ENCODE measurements at regions not wholly inside any gene's neighbourhood (a gene's known extent, or its start where the extent isn't known, plus 50 kb on each side); places are given as distances from the start of the nearest gene placed in this dataset.

- Mint-ChIP-seq H3K27me3 (ENCODE audit: unreplicated experiment) (no peaks in the 10 kb centered on the region), H3K36me3 (ENCODE audit: unreplicated experiment) (no peaks in the 10 kb centered on the region), H3K9me3 (ENCODE audit: unreplicated experiment) (peaks cover 8% of the 10 kb centered on the region), H3K4me3 (ENCODE audit: unreplicated experiment) (no peak overlapping the region), H3K4me1 (ENCODE audit: unreplicated experiment) (peaks cover 5% of the 10 kb centered on the region), H3K27ac (ENCODE audit: unreplicated experiment) (no peak overlapping the region)
- no peak for DNase-seq (ENCODE audit: extremely low spot score, unreplicated experiment)
- TF ChIP-seq, protein P1, sequence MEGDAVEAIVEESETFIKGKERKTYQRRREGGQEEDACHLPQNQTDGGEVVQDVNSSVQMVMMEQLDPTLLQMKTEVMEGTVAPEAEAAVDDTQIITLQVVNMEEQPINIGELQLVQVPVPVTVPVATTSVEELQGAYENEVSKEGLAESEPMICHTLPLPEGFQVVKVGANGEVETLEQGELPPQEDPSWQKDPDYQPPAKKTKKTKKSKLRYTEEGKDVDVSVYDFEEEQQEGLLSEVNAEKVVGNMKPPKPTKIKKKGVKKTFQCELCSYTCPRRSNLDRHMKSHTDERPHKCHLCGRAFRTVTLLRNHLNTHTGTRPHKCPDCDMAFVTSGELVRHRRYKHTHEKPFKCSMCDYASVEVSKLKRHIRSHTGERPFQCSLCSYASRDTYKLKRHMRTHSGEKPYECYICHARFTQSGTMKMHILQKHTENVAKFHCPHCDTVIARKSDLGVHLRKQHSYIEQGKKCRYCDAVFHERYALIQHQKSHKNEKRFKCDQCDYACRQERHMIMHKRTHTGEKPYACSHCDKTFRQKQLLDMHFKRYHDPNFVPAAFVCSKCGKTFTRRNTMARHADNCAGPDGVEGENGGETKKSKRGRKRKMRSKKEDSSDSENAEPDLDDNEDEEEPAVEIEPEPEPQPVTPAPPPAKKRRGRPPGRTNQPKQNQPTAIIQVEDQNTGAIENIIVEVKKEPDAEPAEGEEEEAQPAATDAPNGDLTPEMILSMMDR (IDR thresholded peaks at IDR 0.05), result no peak
Observed at GRCh38 chr5:98721231-98721928, 52.1 kb upstream of the RGMB start.

GRCh38 chr5:98722188-98722587 lies 51.3 kb upstream of the RGMB start:
- H3K36me3 Mint-ChIP-seq (ENCODE audit: unreplicated experiment), result no peaks in the 10 kb centered on the region
- H3K9me3 Mint-ChIP-seq (ENCODE audit: unreplicated experiment), result peaks cover 8% of the 10 kb centered on the region
- H3K4me3 Mint-ChIP-seq (ENCODE audit: unreplicated experiment), result no peak overlapping the region
- no peak for DNase-seq (ENCODE audit: extremely low spot score, unreplicated experiment)
- TF ChIP-seq, protein P1 (IDR thresholded peaks at IDR 0.05), result no peak
- peaks cover 5% of the 10 kb centered on the region for H3K4me1 Mint-ChIP-seq (ENCODE audit: unreplicated experiment)
- no peak overlapping the region for H3K27ac Mint-ChIP-seq (ENCODE audit: unreplicated experiment)
- H3K27me3 Mint-ChIP-seq (ENCODE audit: unreplicated experiment), result no peaks in the 10 kb centered on the region

GRCh38 chr5:98723061-98723460 lies 50.4 kb upstream of the RGMB start:
- H3K36me3 Mint-ChIP-seq (ENCODE audit: unreplicated experiment), result no peaks in the 10 kb centered on the region
- DNase-seq (ENCODE audit: extremely low spot score, unreplicated experiment), result no peak
- TF ChIP-seq, protein P1 (IDR thresholded peaks at IDR 0.05), result no peak
- no peak overlapping the region for H3K4me3 Mint-ChIP-seq (ENCODE audit: unreplicated experiment)
- no peaks in the 10 kb centered on the region for H3K27me3 Mint-ChIP-seq (ENCODE audit: unreplicated experiment)
- H3K9me3 Mint-ChIP-seq (ENCODE audit: unreplicated experiment), result peaks cover 8% of the 10 kb centered on the region
- H3K27ac Mint-ChIP-seq (ENCODE audit: unreplicated experiment), result no peak overlapping the region
- H3K4me1 Mint-ChIP-seq (ENCODE audit: unreplicated experiment), result peaks cover 5% of the 10 kb centered on the region

Measured in osteocyte (in vitro differentiated cells).